DMS 273 treated with DMSO at 0.1 percent for 48 hours (cell line): ENCODE measurements at regions not wholly inside any gene's neighbourhood (a gene's known extent, or its start where the extent isn't known, plus 50 kb on each side); places are given as distances from the start of the nearest gene placed in this dataset.
"Not testable (repeated sequence)": the region's sequence is repeated elsewhere in the genome, so short reads cannot be mapped to it uniquely, and the experiment has no call there.

Source experiments
- DNase-seq: peaks from one replicate; lab custom pipeline; 2025; lab: John Stamatoyannopoulos, UW

GRCh38 chr6:6412700-6413099 is 92.2 kb upstream of the F13A1 start:
- no peak for DNase-seq

- no peak for DNase-seq
Measured at GRCh38 chr6:6414931-6415330, 94.5 kb upstream of the F13A1 start.

GRCh38 chr6:6417475-6417874 is 97.0 kb upstream of the F13A1 start:
- DNase-seq, result no peak

GRCh38 chr6:6418421-6418820 is 98.0 kb upstream of the F13A1 start:
- DNase-seq, result no peak

- no peak for DNase-seq
Measured at GRCh38 chr6:6420107-6420506, 99.6 kb upstream of the F13A1 start.

GRCh38 chr6:6434151-6434550 is 113.7 kb upstream of the F13A1 start:
- no peak for DNase-seq

GRCh38 chr6:6434723-6435122 is 114.3 kb upstream of the F13A1 start:
- DNase-seq, result no peak

GRCh38 chr6:6436366-6436765 is 115.9 kb upstream of the F13A1 start:
- no peak for DNase-seq

- no peak for DNase-seq
Measured at GRCh38 chr6:6436946-6437345, 116.5 kb upstream of the F13A1 start.

- no peak for DNase-seq
Measured at GRCh38 chr6:6438286-6438685, 117.8 kb upstream of the F13A1 start.

GRCh38 chr6:6439778-6440177 is 119.3 kb upstream of the F13A1 start:
- no peak for DNase-seq

GRCh38 chr6:6452002-6452401 is 131.5 kb upstream of the F13A1 start:
- DNase-seq, result no peak

- DNase-seq, result no peak
Measured at GRCh38 chr6:6453186-6453585, 132.7 kb upstream of the F13A1 start.

- DNase-seq, result no peak
Measured at GRCh38 chr6:6455272-6455671, 133.2 kb upstream of the LY86 start.

- no peak for DNase-seq
Measured at GRCh38 chr6:6458172-6458571, 130.3 kb upstream of the LY86 start.

GRCh38 chr6:6459963-6460362 is 128.6 kb upstream of the LY86 start:
- not testable (repeated sequence) for DNase-seq

- no peak for DNase-seq
Measured at GRCh38 chr6:6460416-6460815, 128.1 kb upstream of the LY86 start.

- no peak for DNase-seq
Measured at GRCh38 chr6:6461138-6461537, 127.4 kb upstream of the LY86 start.

GRCh38 chr6:6466967-6467761 is 121.4 kb upstream of the LY86 start:
- DNase-seq, result no peak

GRCh38 chr6:6469074-6469473 is 119.4 kb upstream of the LY86 start:
- DNase-seq, result no peak

GRCh38 chr6:6470123-6470522 is 118.4 kb upstream of the LY86 start:
- no peak for DNase-seq

- DNase-seq, result no peak
Measured at GRCh38 chr6:6471276-6471675, 117.2 kb upstream of the LY86 start.

GRCh38 chr6:6474170-6474920 is 114.2 kb upstream of the LY86 start:
- DNase-seq, result no peak

GRCh38 chr6:6479785-6480184 is 108.7 kb upstream of the LY86 start:
- no peak for DNase-seq
